ENCODE measurements at regions not wholly inside any gene's neighbourhood (a gene's known extent, or its start where the extent isn't known, plus 50 kb on each side); places are given as distances from the start of the nearest gene placed in this dataset.
"Not testable (repeated sequence)": the region's sequence is repeated elsewhere in the genome, so short reads cannot be mapped to it uniquely, and the experiment has no call there.

DNA sequence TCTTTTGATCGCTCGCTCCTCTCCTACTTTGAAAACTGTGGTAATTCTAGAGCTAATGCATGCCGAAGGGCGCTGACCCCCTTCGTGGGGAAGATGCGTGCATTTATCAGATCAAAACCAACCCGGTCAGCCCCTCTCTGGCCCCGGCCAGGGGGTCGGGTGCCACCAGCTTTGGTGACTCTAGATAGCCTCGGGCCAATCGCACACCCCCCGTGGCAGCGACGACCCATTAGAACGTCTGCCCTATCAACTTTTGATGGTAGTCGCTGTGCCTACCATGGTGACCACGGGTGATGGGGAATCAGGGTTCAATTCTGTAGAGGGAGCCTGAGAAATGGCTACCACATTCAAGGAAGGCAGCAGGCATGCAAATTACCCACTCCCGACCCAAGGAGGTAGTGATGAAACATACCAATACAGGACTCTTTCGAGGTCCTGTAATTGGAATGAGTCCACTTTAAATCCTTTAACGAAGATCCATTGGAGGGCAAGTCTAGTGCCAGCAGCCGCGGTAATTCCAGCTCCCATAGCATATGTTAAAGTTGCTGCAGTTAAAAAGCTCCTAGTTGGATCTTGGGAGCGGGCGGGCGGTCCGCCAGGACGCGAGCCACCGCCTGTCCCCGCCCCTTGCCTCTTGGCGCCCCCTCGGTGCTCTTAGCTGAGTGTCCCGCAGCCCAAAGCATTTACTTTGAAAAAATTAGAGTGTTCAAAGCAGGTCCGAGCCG, 3898.2 kb upstream of the OR11H1 start:
- DNase-seq, result no peak

DNA sequence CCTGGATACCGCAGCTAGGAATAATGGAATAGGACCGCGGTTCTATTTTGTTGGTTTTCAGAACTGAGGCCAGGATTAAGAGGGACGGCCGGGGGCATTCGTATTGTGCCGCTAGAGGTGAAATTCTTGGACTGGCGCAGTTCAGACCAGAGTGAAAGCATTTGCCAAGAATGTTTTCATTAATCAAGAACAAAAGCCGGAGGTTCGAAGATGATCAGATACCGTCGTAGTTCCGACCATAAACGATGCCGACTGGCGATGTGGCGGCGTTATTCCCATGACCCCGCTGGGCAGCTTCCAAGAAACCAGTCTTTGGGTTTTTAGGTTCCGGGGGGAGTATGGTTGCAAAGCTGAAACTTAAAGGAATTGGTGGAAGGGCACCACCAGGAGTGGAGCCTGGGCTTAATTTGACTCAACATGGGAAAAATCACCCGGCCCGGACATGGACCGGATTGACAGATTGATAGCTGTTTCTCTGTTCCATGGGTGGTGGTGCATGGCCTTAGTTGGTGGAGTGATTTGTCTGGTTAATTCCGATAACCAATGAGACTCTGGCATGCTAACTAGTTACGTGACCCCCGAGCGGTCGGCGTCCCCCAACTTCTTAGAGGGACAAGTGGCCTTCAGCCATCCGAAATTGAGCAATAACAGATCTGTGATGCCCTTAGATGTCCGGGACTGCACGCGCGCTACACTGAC, 3897.5 kb upstream of the OR11H1 start:
- not testable (repeated sequence) for DNase-seq
